ENCODE measurements at regions not wholly inside any gene's neighbourhood (a gene's known extent, or its start where the extent isn't known, plus 50 kb on each side); places are given as distances from the start of the nearest gene placed in this dataset.

DNA sequence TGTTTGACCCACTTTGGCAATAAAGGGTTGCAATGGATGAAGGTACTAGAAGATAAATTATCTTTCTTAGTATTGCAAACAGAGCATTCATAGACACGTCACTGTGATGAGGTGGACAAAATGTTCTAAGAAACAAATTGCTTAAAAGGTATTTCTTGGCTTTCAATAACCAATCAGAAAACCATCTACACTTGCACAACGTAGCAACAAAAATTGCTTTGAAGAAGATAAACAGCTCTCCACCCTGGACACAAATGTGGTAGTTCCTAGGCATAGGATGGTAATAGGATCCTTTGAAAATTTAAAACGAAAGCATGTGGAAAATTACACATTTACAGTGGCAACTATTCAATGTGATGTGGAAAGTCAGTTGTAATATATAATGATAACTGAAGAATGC, 439.9 kb upstream of the ETAA1 start:
- Mint-ChIP-seq H3K9me3 (no peaks in the 10 kb centered on the region), H3K27me3 (ENCODE audit: low read depth) (no peaks in the 10 kb centered on the region), H3K27ac (no peak overlapping the region), H3K36me3 (ENCODE audit: low read depth) (no peaks in the 10 kb centered on the region), H3K4me1 (ENCODE audit: low read depth) (no peaks in the 10 kb centered on the region), H3K4me3 (no peak overlapping the region)
- intact Hi-C loops (cut with micrococcal nuclease) = no loop called here
- CTCF ChIA-PET = no interaction called here
- DNase-seq = no peak

GRCh38 chr2:66957677-66958076, 439.5 kb upstream of the ETAA1 start:
- CTCF ChIA-PET = no interaction called here
- no peak overlapping the region for H3K27ac Mint-ChIP-seq

GRCh38 chr2:66960161-66960560, 437.0 kb upstream of the ETAA1 start:
- no peak overlapping the region for H3K27ac Mint-ChIP-seq
- intact Hi-C loops (cut with micrococcal nuclease) = no loop called here
- no peaks in the 10 kb centered on the region for H3K4me1 Mint-ChIP-seq (ENCODE audit: low read depth)
- no peaks in the 10 kb centered on the region for H3K27me3 Mint-ChIP-seq (ENCODE audit: low read depth)
- CTCF ChIA-PET = no interaction called here
- H3K36me3 Mint-ChIP-seq (ENCODE audit: low read depth) = no peaks in the 10 kb centered on the region
- DNase-seq = no peak
- no peak overlapping the region for H3K4me3 Mint-ChIP-seq
- H3K9me3 Mint-ChIP-seq = no peaks in the 10 kb centered on the region

More at GRCh38 chr2:66957677-66958076, 439.5 kb upstream of the ETAA1 start:
- Mint-ChIP-seq H3K4me1 (ENCODE audit: low read depth) (no peaks in the 10 kb centered on the region), H3K9me3 (no peaks in the 10 kb centered on the region), H3K36me3 (ENCODE audit: low read depth) (no peaks in the 10 kb centered on the region), H3K27me3 (ENCODE audit: low read depth) (no peaks in the 10 kb centered on the region), H3K4me3 (no peak overlapping the region)
- no peak for DNase-seq
- intact Hi-C loops (cut with micrococcal nuclease) = no loop called here

DNA sequence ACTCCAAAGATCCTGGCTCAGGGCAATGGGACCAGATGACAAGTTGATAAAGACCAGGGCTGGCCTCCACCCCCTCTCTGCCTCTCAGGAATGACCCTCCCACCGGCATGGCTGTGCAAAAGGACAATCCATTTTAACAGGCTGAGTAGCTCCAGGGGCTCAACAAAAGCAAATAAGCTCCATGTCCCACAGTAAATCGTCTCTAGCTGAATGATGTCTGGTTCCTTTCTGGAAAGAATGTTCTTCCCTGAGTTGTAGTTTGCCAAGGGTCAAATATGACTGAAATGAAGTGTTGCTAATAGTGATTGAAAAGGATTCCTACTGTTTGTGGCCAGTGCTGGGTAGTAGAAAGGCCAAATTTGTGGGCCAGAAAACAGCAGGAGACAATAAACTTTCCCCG, 434.4 kb upstream of the ETAA1 start:
- Mint-ChIP-seq H3K4me1 (ENCODE audit: low read depth) (no peaks in the 10 kb centered on the region), H3K27ac (no peak overlapping the region), H3K9me3 (no peaks in the 10 kb centered on the region), H3K4me3 (no peak overlapping the region), H3K36me3 (ENCODE audit: low read depth) (no peaks in the 10 kb centered on the region), H3K27me3 (ENCODE audit: low read depth) (no peaks in the 10 kb centered on the region)
- DNase-seq = no peak
- CTCF ChIA-PET = no interaction called here
- intact Hi-C loops (cut with micrococcal nuclease) = no loop called here

GRCh38 chr2:66966631-66967030, 430.5 kb upstream of the ETAA1 start:
- no peaks in the 10 kb centered on the region for H3K9me3 Mint-ChIP-seq
- DNase-seq = no peak
- H3K27ac Mint-ChIP-seq = no peak overlapping the region
- no peak overlapping the region for H3K4me3 Mint-ChIP-seq
- CTCF ChIA-PET = no interaction called here
- no peaks in the 10 kb centered on the region for H3K36me3 Mint-ChIP-seq (ENCODE audit: low read depth)
- H3K27me3 Mint-ChIP-seq (ENCODE audit: low read depth) = no peaks in the 10 kb centered on the region
- intact Hi-C loops (cut with micrococcal nuclease) = no loop called here
- H3K4me1 Mint-ChIP-seq (ENCODE audit: low read depth) = no peaks in the 10 kb centered on the region

GRCh38 chr2:66968946-66969345, 428.2 kb upstream of the ETAA1 start:
- intact Hi-C loops (cut with micrococcal nuclease) = no loop called here
- H3K4me1 Mint-ChIP-seq (ENCODE audit: low read depth) = no peaks in the 10 kb centered on the region
- no peak overlapping the region for H3K27ac Mint-ChIP-seq
- no peaks in the 10 kb centered on the region for H3K36me3 Mint-ChIP-seq (ENCODE audit: low read depth)
- no peak overlapping the region for H3K4me3 Mint-ChIP-seq
- CTCF ChIA-PET = no interaction called here
- DNase-seq = no peak
- no peaks in the 10 kb centered on the region for H3K27me3 Mint-ChIP-seq (ENCODE audit: low read depth)
- peaks cover 2% of the 10 kb centered on the region for H3K9me3 Mint-ChIP-seq

- intact Hi-C loops (cut with micrococcal nuclease) = no loop called here
- DNase-seq = no peak
- Mint-ChIP-seq H3K36me3 (ENCODE audit: low read depth) (no peaks in the 10 kb centered on the region), H3K9me3 (no peaks in the 10 kb centered on the region), H3K4me1 (ENCODE audit: low read depth) (no peaks in the 10 kb centered on the region), H3K27me3 (ENCODE audit: low read depth) (no peaks in the 10 kb centered on the region), H3K27ac (no peak overlapping the region), H3K4me3 (no peak overlapping the region)
- CTCF ChIA-PET = no interaction called here
Observed at GRCh38 chr2:66981074-66981473, 416.1 kb upstream of the ETAA1 start.

- Mint-ChIP-seq H3K9me3 (no peaks in the 10 kb centered on the region), H3K27me3 (ENCODE audit: low read depth) (no peaks in the 10 kb centered on the region), H3K36me3 (ENCODE audit: low read depth) (no peaks in the 10 kb centered on the region), H3K4me3 (no peak overlapping the region), H3K27ac (no peak overlapping the region), H3K4me1 (ENCODE audit: low read depth) (no peaks in the 10 kb centered on the region)
- DNase-seq = no peak
- intact Hi-C loops (cut with micrococcal nuclease) = no loop called here
- CTCF ChIA-PET = no interaction called here
Observed at GRCh38 chr2:66982766-66983165, 414.4 kb upstream of the ETAA1 start.

DNA sequence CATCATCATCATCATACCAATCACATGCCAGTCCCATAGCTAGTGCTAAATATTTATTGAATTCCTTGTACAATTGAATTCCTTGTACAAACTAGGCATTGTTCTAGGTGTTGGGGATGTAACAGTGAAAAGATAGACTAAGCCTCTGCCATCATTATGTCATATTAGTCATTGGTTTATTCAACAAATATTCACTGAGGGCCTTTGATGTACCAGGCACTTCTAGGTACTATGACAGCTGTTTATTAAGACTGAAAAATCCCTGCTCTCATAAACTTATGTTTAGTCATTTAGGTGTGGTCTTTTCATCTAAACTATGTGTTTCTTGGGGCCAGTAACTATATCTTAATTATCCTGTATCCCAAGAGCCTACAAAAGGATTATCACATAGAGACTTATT, 412.3 kb upstream of the ETAA1 start:
- H3K27me3 Mint-ChIP-seq (ENCODE audit: low read depth) = no peaks in the 10 kb centered on the region
- H3K27ac Mint-ChIP-seq = no peak overlapping the region
- H3K9me3 Mint-ChIP-seq = no peaks in the 10 kb centered on the region
- CTCF ChIA-PET = no interaction called here
- no peak overlapping the region for H3K4me3 Mint-ChIP-seq
- H3K36me3 Mint-ChIP-seq (ENCODE audit: low read depth) = no peaks in the 10 kb centered on the region
- intact Hi-C loops (cut with micrococcal nuclease) = no loop called here
- no peaks in the 10 kb centered on the region for H3K4me1 Mint-ChIP-seq (ENCODE audit: low read depth)
- DNase-seq = no peak

- H3K27me3 Mint-ChIP-seq (ENCODE audit: low read depth) = no peaks in the 10 kb centered on the region
- CTCF ChIA-PET = no interaction called here
- intact Hi-C loops (cut with micrococcal nuclease) = no loop called here
- no peak for DNase-seq
- H3K27ac Mint-ChIP-seq = no peak overlapping the region
- H3K4me3 Mint-ChIP-seq = no peak overlapping the region
- H3K9me3 Mint-ChIP-seq = no peaks in the 10 kb centered on the region
- no peaks in the 10 kb centered on the region for H3K4me1 Mint-ChIP-seq (ENCODE audit: low read depth)
- H3K36me3 Mint-ChIP-seq (ENCODE audit: low read depth) = no peaks in the 10 kb centered on the region
Observed at GRCh38 chr2:66985906-66986305, 411.2 kb upstream of the ETAA1 start.

GRCh38 chr2:66987733-66988132, 409.4 kb upstream of the ETAA1 start:
- no peak for DNase-seq
- intact Hi-C loops (cut with micrococcal nuclease) = no loop called here
- Mint-ChIP-seq H3K4me1 (ENCODE audit: low read depth) (no peaks in the 10 kb centered on the region), H3K36me3 (ENCODE audit: low read depth) (no peaks in the 10 kb centered on the region), H3K27me3 (ENCODE audit: low read depth) (no peaks in the 10 kb centered on the region), H3K4me3 (no peak overlapping the region), H3K27ac (no peak overlapping the region), H3K9me3 (no peaks in the 10 kb centered on the region)
- CTCF ChIA-PET = no interaction called here

- no peak overlapping the region for H3K4me3 Mint-ChIP-seq
- intact Hi-C loops (cut with micrococcal nuclease) = no loop called here
- peaks cover 2% of the 10 kb centered on the region for H3K9me3 Mint-ChIP-seq
- no peak for DNase-seq
- H3K27ac Mint-ChIP-seq = no peak overlapping the region
- no peaks in the 10 kb centered on the region for H3K27me3 Mint-ChIP-seq (ENCODE audit: low read depth)
- H3K36me3 Mint-ChIP-seq (ENCODE audit: low read depth) = no peaks in the 10 kb centered on the region
- H3K4me1 Mint-ChIP-seq (ENCODE audit: low read depth) = no peaks in the 10 kb centered on the region
- CTCF ChIA-PET = no interaction called here
Observed at GRCh38 chr2:66994654-66995053, 402.5 kb upstream of the ETAA1 start.

GRCh38 chr2:66995636-66996035, 401.5 kb upstream of the ETAA1 start:
- CTCF ChIA-PET = no interaction called here
- Mint-ChIP-seq H3K27me3 (ENCODE audit: low read depth) (no peaks in the 10 kb centered on the region), H3K36me3 (ENCODE audit: low read depth) (no peaks in the 10 kb centered on the region), H3K4me1 (ENCODE audit: low read depth) (no peaks in the 10 kb centered on the region), H3K4me3 (no peak overlapping the region), H3K9me3 (peaks cover 2% of the 10 kb centered on the region), H3K27ac (no peak overlapping the region)
- intact Hi-C loops (cut with micrococcal nuclease) = no loop called here
- no peak for DNase-seq

DNA sequence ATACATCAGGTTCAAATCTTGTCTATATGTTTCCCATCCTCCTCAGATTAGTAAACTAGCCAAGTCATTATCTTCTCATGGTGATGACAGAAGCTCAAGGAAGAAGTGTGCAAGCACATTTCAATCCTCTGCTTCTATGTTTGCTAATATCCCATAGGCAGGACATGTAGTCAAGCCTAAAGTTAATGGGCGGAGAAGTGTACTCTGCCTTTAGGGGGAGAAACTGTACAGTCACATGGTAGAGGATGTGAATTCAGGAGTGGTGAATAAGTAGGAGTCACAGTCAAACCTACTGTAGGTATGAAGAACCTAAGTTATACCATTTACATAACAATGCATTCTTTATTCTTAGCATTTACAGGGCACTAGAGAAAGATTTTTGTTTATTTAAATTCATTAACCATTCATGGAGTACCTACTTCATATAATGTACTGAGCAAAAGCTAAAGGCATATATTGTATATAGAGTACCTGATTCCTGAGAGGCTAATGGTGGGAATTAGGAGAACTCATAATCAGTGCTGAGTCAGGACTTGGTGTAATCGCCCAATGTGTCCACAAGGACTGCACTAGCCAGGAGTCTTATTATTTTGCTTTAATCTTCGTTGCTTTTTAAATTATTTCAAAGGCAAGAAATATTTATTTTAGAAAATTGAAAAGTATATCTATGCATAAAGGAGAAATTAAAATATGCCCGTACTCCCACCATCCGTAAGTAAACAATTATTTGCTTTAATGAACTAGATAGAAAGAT, 394.3 kb upstream of the ETAA1 start:
- Mint-ChIP-seq H3K4me3 (no peak overlapping the region), H3K9me3 (peaks cover 2% of the 10 kb centered on the region), H3K4me1 (ENCODE audit: low read depth) (no peaks in the 10 kb centered on the region), H3K36me3 (ENCODE audit: low read depth) (no peaks in the 10 kb centered on the region), H3K27ac (no peak overlapping the region), H3K27me3 (ENCODE audit: low read depth) (no peaks in the 10 kb centered on the region)
- DNase-seq = no peak
- CTCF ChIA-PET = no interaction called here
- intact Hi-C loops (cut with micrococcal nuclease) = no loop called here
